ENCODE measurements at regions not wholly inside any gene's neighbourhood (a gene's known extent, or its start where the extent isn't known, plus 50 kb on each side); places are given as distances from the start of the nearest gene placed in this dataset.

DNA sequence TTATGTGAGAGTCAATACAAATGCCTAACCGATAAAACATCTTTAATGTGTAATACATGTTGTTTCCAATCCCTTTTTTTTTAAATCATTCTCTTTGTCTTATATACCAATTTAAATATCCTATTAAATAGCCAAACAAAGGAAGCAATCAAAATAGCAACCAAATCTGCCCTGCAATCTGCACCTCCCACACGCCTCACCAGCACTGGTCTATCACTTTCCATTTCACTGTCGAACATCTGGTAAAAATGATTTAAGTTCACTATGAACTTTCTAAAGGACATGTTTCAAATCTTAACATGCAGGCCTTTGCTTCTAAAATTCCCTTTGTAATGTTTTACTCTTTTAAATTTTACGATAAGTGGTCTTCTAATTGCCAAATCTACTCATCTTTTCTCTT, 1305.5 kb upstream of the TENM4 start:
- TF ChIP-seq, protein P1, sequence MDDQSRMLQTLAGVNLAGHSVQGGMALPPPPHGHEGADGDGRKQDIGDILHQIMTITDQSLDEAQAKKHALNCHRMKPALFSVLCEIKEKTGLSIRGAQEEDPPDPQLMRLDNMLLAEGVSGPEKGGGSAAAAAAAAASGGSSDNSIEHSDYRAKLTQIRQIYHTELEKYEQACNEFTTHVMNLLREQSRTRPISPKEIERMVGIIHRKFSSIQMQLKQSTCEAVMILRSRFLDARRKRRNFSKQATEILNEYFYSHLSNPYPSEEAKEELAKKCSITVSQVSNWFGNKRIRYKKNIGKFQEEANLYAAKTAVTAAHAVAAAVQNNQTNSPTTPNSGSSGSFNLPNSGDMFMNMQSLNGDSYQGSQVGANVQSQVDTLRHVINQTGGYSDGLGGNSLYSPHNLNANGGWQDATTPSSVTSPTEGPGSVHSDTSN (IDR thresholded peaks at IDR 0.05; ENCODE audit: insufficient replicate concordance, low read depth, low read length) = no peak
- TF ChIP-seq, protein P2, sequence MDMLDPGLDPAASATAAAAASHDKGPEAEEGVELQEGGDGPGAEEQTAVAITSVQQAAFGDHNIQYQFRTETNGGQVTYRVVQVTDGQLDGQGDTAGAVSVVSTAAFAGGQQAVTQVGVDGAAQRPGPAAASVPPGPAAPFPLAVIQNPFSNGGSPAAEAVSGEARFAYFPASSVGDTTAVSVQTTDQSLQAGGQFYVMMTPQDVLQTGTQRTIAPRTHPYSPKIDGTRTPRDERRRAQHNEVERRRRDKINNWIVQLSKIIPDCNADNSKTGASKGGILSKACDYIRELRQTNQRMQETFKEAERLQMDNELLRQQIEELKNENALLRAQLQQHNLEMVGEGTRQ (IDR thresholded peaks at IDR 0.05; ENCODE audit: borderline replicate concordance, low read depth, low read length) = no peak
- TF ChIP-seq, protein P3, sequence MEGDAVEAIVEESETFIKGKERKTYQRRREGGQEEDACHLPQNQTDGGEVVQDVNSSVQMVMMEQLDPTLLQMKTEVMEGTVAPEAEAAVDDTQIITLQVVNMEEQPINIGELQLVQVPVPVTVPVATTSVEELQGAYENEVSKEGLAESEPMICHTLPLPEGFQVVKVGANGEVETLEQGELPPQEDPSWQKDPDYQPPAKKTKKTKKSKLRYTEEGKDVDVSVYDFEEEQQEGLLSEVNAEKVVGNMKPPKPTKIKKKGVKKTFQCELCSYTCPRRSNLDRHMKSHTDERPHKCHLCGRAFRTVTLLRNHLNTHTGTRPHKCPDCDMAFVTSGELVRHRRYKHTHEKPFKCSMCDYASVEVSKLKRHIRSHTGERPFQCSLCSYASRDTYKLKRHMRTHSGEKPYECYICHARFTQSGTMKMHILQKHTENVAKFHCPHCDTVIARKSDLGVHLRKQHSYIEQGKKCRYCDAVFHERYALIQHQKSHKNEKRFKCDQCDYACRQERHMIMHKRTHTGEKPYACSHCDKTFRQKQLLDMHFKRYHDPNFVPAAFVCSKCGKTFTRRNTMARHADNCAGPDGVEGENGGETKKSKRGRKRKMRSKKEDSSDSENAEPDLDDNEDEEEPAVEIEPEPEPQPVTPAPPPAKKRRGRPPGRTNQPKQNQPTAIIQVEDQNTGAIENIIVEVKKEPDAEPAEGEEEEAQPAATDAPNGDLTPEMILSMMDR (IDR thresholded peaks at IDR 0.05 in 2 of 3, conservative IDR thresholded peaks at IDR 0.05 in 1 of 3; ENCODE audit: control insufficient read depth in 2 of 3, extremely low read depth in 1 of 3, insufficient read depth in 1 of 3, low read depth in 3 of 3, low read length in 3 of 3) = no peak
- TF ChIP-seq NR2C2 (IDR thresholded peaks at IDR 0.05; ENCODE audit: borderline replicate concordance, control insufficient read depth, insufficient read length, low read depth) = no peak
- no peak for TF ChIP-seq CREM (IDR thresholded peaks at IDR 0.05; ENCODE audit: low read depth)
- TF ChIP-seq FOXM1 (IDR thresholded peaks at IDR 0.05; ENCODE audit: low read depth, low read length) = no peak
- TF ChIP-seq, protein P4, sequence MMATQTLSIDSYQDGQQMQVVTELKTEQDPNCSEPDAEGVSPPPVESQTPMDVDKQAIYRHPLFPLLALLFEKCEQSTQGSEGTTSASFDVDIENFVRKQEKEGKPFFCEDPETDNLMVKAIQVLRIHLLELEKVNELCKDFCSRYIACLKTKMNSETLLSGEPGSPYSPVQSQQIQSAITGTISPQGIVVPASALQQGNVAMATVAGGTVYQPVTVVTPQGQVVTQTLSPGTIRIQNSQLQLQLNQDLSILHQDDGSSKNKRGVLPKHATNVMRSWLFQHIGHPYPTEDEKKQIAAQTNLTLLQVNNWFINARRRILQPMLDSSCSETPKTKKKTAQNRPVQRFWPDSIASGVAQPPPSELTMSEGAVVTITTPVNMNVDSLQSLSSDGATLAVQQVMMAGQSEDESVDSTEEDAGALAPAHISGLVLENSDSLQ (IDR thresholded peaks at IDR 0.05) = no peak
- TF ChIP-seq EP300 (IDR thresholded peaks at IDR 0.05; ENCODE audit: borderline replicate concordance in 1 of 2, control insufficient read depth in 1 of 2, low read depth in 2 of 2, low read length in 2 of 2) = no peak
